Left lobe of liver (tissue), 2 donors: ENCODE measurements at regions not wholly inside any gene's neighbourhood (a gene's known extent, or its start where the extent isn't known, plus 50 kb on each side); places are given as distances from the start of the nearest gene placed in this dataset.
A peak's percentile ranks its signal among the peaks of the same experiment; 100 is the strongest.

Experiments used
- ATAC-seq: fragments of 200-7000 bp; cut with Tn5 transposase; one replicate; pipeline ENCODE4 v1.9.1; 2020; ENCODE audit warnings: mild to moderate bottlenecking, moderate library complexity
- DNase-seq: peaks from one replicate; pipeline ENCODE4 v3.0.0-alpha.2; 2020; ENCODE audit warnings: low spot score
- donor health status: DM: no; HTN: no; CAD: no; lungs with moderate emphysema.
- donor health status: DM: no; HTN: yes; CAD: no.

DNA sequence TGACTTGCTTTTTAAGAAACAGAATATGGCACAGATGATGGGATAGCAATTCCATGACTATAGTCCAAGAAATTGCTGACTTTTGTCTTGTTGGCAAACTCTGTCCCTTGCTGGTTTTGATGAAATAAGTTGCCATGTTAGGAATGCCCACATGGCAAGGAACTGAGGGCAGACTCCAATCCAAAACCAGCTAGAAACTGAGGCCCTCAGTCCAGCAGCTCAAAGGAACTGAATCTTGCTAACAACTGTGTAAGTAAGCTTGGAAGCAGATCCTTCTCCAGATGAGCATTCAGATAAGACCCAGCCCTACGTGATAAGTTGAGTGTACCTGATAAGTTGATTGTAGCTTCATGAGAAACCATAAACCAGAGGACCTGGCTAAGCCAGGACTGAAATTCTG lies 64.3 kb upstream of the BMPER start:
- DNase-seq = no peak
- ATAC-seq = no peak

DNA sequence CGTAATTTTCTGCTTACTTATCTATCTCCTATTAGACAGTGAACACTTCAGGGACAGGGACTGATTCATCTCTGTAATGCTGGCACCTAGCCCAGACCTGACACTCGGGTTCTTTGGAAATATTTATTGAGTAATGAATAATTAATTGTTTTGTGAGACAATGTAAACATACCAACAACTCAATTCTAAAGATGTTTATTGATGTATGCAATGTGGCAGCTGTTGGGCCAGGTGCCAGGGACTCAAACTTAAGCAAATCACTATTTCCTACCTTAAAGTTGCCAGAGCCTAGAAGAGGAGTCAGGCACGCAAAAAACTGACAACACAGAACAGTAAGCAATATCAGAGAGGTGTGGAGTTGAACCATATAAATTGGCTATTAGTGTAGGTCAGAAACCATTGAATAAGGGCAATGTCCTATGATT lies 63.6 kb upstream of the BMPER start:
- peak; percentile 18 for ATAC-seq
- DNase-seq = no peak

DNA sequence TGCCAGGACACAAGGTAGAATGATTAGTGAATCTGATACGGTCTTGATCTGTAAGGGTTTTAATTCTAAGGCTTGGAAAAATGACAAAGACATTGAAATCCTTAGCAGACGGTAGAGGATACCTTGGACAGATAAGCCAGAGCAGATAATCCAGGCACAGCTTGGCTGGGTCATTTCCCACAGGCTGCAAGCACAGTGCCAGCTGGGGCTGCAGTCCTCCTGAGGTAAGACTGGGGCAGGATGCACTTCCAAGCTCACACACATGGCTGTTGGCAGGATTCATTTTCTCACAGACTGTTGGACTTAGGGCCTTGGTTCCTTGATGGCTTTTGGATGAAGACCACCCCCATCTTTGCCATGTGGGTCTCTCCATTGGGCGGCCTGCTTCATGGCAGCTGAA lies 63.2 kb upstream of the BMPER start:
- DNase-seq (no peak), ATAC-seq (no peak)

DNA sequence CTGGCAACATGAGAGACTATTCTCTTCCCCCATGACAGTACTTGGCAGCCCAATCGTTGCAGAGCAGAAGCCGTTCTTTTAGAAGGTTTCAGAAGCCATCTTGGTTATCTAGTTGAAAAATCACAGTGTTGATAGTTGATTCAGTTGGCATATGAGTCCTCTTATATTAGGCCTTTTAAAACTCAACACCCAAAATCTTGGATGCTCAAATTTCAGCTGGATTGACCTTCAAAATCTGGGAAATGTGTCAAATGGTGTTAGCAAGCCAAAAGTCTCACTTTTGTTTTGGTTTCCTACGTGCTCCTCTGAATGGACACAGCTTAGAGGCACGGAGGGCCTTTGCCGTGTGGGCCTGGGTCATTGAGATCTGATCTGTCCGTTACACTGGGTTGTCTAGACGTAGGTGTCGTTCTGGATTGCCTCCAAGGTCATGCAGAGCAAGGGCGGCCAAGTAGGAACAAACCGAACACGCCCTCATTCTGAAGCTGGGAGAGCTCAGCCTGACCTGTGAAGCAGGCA lies 59.3 kb upstream of the BMPER start:
- ATAC-seq = no peak
- no peak for DNase-seq

DNA sequence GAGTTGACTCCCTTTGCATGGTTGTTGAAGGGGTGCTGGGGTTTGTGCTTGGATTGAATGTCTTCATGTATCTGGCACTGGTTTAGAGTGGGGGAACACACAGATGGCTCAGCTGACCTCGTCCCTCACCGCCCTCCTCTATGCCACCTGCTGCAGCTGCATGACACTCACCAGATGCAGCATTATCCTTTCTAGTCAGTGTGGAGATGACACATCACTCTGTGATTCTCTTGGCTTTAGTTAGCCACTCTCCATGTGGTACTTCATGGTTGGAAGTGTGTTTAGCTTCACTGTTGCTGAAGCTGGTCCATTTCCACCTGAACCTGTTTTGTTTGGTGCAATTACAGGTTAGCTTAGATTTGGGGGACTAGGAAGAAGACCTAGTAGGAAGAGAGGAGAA lies 56.3 kb upstream of the BMPER start:
- ATAC-seq (no peak), DNase-seq (no peak)

DNA sequence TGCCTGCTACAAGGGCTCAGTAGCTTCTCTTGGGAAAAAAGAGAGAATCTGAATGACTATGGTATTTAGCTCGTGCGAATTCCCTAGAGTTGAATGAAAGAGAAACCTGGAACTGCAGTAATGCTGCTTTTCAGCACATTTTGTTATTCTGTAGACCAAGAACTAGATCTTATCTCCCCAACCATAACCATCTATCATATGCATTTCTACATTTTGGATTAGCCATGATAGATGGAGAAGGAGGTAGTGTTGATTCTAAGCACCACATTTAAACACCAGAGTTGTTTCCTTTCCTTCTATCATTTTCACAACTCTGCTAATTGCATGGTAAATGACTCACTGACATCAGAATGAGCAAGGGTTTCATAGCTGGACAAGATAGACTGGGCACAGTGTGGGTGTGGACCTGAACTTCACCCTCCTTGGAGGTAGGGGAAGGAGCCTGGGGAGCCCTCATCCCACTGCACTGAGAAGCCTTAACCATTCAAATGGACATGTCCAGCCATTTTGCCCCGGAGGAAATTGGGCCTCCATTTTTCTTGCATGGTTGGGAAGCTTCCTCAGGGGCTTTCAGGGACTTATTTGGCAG lies 55.3 kb upstream of the BMPER start:
- no peak for DNase-seq
- ATAC-seq = no peak

DNA sequence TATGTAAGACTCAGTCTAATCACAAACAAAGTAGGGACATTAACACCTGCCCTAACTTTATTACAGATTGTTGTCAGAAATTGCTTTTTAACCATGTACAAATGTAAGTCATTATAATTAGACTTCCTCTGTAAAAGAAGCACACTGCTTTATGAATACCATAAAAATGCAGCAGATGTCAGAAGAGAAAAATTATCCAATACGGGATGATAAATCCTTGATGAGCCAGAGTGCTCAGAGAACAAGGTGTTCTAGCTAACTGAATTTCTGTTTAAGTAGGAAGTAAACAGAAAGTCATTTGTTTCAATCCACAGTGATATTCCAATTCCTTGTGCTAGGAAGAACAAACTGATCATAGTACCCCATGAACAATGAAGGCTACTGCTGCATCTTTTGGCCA lies 54.6 kb upstream of the BMPER start:
- no peak for ATAC-seq
- DNase-seq = no peak

DNA sequence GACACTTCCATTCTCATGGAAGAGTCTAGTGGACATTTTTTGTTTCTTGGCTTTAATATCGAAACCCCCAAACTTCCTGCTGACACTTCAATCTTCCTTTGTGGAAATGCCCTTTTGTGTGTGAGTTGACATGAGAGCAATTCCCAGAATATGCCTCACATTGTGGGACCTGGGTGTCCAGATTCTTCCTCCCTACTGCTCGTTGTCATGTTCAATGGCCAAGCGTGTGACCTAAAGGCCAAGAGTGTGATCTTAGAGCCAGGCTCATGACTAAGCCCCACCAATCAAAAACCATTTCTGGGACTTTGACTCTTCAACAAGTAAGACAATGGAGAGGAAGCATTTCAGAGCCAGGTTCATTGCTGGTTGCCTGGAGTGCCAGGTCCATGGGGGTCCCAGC lies 52.5 kb upstream of the BMPER start:
- no peak for DNase-seq
- no peak for ATAC-seq

DNA sequence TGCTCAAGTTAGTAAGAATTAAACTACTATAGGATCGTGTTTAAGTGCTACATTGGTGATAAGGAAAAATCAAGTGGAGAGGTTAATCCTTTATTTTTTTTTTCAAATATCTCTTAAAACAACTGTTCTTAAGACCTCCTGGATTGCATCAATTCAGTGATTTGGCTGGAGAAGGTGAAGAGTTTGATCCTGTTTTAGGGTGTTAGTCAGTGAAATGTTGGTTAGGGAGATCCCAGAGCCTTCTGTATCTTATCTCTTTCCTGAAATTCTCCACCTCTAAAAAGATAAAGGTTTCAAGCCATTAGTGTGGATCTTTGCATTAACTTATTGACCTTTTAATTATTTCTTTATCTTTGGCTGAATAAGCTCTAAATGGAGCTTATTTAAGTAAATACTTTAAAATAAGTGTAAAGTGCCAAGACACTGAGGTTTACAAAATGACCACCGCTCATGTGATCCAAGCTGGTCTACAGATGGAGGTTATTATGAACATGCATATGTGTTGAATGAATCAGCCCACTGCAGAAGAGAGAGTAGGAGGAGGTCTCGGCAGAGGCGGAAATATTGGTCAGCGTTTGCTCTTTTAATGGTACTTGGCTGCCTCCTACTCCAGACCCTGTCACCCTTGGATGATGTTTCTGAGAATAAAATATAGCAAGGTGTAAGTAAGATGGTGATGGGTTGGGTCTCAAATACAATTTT lies 51.8 kb upstream of the BMPER start:
- no peak for ATAC-seq
- DNase-seq = no peak

DNA sequence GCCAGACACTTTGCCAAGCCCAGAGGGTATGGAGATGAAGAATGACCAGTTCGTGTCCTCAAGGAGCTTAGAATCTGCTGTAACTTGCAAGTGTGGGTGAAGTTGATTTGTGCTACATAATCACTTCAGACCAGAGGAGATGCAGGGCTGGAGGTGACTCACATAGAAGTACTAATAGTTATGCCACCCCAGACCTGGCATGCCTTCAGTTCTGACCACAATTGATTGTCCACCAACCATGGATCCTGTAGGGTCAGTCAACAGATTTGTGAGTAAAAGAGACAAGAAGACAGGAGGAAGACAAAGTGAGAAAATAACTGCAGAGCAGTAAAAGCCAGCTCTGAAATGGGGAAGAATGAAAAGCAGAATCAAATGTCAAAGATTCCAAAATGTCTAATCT lies 51.2 kb upstream of the BMPER start:
- ATAC-seq = no peak
- no peak for DNase-seq

DNA sequence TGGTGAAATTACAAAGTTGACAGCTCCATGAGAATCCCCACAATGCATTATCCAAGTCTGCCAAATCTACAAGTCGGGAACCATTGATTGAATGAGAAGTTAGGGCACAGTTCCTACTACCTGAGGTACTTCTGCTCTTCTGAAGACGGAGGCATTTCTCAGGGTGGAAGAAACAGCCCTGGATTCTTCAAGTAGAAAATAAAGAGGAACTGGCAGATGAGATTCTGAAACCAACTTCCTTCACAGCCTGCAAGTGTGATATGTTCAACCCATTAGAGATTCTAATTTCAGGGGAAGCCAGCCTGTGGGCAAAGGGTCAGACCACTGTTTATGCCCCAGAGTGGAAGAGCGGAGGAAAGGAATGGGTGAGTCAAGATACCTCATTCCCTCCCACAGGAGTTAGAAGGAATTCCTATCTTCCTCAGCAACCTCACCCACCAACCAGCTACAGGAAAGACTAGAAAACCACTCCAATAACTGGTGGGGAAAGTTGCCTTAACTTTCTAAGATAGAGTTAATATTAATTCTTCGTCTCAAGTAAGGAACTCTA lies 50.5 kb upstream of the BMPER start:
- no peak for ATAC-seq
- no peak for DNase-seq
